NCI-H2196 treated with DMSO at 0.1 percent for 48 hours (cell line): ENCODE measurements at regions not wholly inside any gene's neighbourhood (a gene's known extent, or its start where the extent isn't known, plus 50 kb on each side); places are given as distances from the start of the nearest gene placed in this dataset.

Experiments
- DNase-seq: peaks from one replicate; lab custom pipeline; 2025; ENCODE audit not compliant: unreplicated experiment; lab: John Stamatoyannopoulos, UW

GRCh38 chr13:53631511-53631910, 602.9 kb downstream of the OLFM4 start:
- no peak for DNase-seq

GRCh38 chr13:53638040-53638439, 609.4 kb downstream of the OLFM4 start:
- no peak for DNase-seq

GRCh38 chr13:53642306-53642705, 613.7 kb downstream of the OLFM4 start:
- DNase-seq, result no peak

- no peak for DNase-seq
Measured at GRCh38 chr13:53648673-53649072, 620.1 kb downstream of the OLFM4 start.

DNA sequence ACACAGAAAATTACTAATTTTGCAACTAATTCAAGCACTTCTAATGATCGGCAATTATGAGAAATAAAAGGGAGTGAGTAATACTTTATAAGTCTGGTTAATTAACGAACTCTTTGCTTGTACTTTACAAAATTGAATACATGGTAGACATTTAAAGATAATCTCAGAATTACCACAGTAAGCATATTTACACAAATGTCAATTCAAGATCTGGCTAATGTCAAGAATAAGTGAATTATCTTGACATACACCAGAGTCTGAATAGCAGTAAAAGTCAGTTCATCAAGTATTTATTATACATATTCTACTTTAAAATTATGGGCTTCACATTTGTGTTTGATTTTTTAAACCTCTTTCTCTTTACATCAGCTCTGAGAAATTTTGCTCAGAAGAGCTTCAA, 643.4 kb downstream of the OLFM4 start:
- no peak for DNase-seq

- DNase-seq, result no peak
Measured at GRCh38 chr13:53683146-53683545, 654.5 kb downstream of the OLFM4 start.

DNA sequence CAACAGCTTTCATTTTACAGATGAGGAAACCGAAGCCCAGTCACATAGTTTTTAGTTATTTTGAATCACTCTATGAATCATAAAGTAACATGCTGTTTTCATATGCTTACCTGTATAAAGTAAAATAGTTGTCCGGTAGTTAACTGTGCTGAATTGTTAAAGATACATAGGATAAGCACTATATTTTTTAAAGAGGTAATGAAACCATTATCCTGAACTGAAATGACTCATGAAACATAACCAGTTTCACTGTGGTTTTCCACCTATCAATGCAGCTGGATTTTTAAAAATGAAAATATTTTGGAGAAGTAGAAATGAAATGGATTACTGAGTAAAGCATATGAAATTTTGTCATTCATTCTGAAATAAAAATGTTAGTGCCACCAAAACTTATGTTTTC, 655.0 kb downstream of the OLFM4 start:
- no peak for DNase-seq

DNA sequence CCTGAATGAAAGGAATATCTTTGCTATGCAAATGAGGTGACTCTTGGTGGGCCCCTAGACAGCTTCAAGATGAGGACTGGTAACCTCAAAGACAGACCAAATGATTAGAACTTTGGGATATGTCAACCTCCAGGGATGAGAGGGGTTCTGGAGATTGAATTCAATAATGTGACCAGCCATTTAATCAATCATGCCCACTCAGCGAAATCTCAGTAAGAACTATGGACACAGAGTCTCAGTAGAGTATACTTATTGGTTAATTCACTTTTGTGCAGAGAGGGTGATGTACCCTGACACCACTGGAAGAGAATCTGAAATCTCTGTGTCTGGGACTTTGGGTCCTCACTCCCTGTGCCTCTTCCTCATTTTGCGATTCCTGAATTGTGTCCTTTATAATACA, 662.8 kb downstream of the OLFM4 start:
- DNase-seq, result no peak

- no peak for DNase-seq
Measured at GRCh38 chr13:53694814-53695532, 666.4 kb downstream of the OLFM4 start.

DNA sequence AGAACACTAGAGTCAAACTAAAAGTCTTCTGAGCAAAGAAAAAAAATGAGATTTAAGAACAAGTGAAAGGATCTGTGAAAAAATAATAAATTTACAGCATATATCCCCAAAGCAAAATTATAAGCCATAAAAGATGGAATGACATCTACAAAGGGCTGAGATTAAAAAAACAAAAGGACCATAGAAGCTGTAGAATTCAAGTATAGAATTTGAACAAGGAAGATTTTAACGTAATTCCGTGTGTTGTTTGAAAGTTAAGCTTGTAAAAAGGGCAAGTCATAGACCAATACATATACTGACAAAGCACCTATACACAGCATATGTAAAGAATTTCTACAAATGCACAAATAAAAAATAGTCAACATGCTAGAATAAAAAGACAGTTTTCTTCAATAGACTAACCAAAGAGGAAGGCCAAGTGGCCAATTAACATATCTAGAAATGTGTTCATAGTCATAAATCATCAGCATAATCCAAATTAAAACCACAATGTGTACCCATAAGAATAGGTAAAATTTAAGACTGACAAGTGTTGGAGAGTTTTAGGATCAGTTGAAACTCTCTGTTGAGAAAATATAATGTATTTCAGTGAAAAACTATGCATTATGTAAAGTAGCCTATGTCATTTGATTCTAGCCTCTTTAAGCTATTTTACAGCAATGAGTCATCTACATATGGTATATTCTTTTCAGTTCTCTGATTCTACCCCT, 674.9 kb downstream of the OLFM4 start:
- no peak for DNase-seq

DNA sequence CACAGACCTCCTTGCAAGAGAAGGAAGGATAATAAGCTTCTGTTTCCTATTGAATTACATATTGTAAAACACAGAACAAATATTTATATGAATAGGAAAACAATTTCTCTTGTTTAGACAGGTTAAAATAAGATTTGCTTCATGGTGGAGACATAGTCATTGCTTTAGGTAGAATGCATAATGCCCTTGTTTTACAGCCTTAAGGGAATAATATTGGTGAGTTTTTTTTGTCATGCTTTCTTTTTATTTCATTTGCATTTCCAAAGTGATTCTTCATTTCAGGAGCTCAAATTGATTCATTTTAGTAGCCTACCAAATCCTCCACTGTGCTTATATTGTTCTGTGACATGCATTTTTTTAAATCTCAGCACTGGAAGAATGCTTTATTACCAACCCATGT, 690.7 kb downstream of the OLFM4 start:
- no peak for DNase-seq

- no peak for DNase-seq
Measured at GRCh38 chr13:53732664-53733063, 704.1 kb downstream of the OLFM4 start.

DNA sequence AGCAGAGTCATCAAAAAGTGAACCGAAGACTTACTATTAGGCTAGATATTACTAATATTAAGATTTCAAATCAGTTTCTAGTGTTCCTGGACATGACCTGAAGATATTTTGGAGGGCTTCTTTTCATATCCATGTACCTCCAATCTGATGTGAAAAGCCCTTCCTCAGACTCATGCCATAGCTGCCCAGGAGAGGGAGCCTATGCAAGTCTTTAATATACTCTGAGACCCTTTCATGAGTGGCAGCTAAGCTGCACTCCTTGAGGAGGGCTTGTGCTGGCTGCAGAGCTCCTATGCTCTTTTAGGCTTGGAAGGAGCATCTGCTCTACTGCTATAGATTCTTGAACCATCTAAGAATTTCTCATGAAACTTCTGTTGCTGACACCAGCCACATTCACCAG, 715.3 kb downstream of the OLFM4 start:
- DNase-seq, result no peak

GRCh38 chr13:53747825-53748224, 719.2 kb downstream of the OLFM4 start:
- DNase-seq, result no peak

DNA sequence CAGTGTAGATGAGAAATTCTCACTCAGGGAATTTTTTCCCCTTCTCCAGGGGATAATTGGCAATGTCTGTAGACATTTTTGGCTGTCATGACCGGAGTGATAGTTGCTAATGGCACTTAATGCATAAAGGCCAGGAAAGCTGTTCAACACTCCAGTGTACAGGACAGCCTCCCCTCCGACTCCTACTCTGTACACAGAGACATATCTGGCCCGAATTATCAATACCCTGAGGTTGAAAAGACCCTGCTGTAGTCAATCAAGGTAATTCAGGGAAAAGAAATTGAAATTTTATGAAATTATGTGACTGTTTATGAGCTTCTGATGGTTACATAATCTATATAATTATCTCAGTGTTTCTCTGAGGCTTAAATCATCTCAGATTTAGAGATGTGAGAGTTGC, 720.7 kb downstream of the OLFM4 start:
- DNase-seq, result no peak

GRCh38 chr13:53759016-53759415, 730.4 kb downstream of the OLFM4 start:
- no peak for DNase-seq

- no peak for DNase-seq
Measured at GRCh38 chr13:53775807-53776206, 747.2 kb downstream of the OLFM4 start.

GRCh38 chr13:53778937-53779336, 750.3 kb downstream of the OLFM4 start:
- no peak for DNase-seq

DNA sequence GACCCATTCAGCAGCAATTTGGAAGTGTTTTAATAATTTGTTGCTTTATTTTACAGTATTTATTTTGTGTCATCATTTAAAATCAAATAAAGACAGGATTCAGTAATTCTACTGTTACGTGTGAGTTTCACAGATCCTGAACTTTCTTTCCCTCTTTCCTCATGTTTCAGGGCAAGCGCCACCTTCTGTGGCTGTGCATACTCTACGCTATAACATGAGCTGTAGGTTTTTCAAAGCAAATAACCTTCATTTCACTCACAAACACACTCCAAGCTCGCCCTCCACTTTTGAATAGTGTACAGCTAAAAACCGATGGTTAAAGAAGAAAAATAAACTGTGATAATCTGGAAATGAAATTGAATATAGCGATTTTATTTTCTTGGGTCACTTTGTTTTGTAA, 753.3 kb downstream of the OLFM4 start:
- DNase-seq, result no peak

DNA sequence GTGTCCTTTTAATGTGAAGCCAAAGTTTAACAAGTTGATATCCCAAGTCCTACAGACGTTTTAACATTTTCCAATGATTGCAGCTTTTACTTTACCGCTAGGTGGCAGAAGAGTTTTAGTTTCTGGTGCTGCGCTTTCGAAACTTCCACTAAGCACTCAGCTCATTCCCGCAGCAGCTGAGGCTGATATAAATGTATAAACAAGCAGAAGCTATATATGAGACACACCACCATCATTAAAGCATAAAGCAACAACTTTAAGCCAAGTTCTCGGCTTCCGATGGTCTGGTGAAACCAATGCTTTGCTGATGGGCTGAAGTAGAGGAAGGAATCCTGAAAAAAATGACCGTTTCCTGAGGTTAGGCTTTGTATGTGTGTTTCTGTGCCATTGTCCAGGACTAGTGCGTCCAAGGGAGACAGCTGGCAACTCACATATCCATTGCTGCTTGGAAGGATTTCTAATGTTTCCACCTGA, 753.9 kb downstream of the OLFM4 start:
- peak; percentile 4 for DNase-seq

- DNase-seq, result no peak
Measured at GRCh38 chr13:53783471-53783870, 754.9 kb downstream of the OLFM4 start.

GRCh38 chr13:53788286-53788685, 759.7 kb downstream of the OLFM4 start:
- no peak for DNase-seq

- no peak for DNase-seq
Measured at GRCh38 chr13:53800011-53800410, 771.4 kb downstream of the OLFM4 start.
